NCI-H2107 treated with DMSO at 0.1 percent for 48 hours (cell line): ENCODE measurements at regions not wholly inside any gene's neighbourhood (a gene's known extent, or its start where the extent isn't known, plus 50 kb on each side); places are given as distances from the start of the nearest gene placed in this dataset.

Experiments used
- DNase-seq: peaks from one replicate; lab custom pipeline; 2025; ENCODE audit not compliant: unreplicated experiment; lab: John Stamatoyannopoulos, UW

- no peak for DNase-seq
Measured at GRCh38 chr1:239538239-239538988, 152.0 kb downstream of the CHRM3 start.

- DNase-seq: no peak
Measured at GRCh38 chr1:239539051-239539450, 152.7 kb downstream of the CHRM3 start.

GRCh38 chr1:239539812-239540211, 153.4 kb downstream of the CHRM3 start:
- DNase-seq: no peak

- DNase-seq: no peak
Measured at GRCh38 chr1:239543873-239544272, 157.5 kb downstream of the CHRM3 start.

GRCh38 chr1:239545466-239545865, 159.1 kb downstream of the CHRM3 start:
- no peak for DNase-seq

GRCh38 chr1:239547987-239548386, 161.6 kb downstream of the CHRM3 start:
- no peak for DNase-seq

GRCh38 chr1:239550178-239550577, 163.8 kb downstream of the CHRM3 start:
- DNase-seq: no peak

- DNase-seq: no peak
Measured at GRCh38 chr1:239555350-239555749, 169.0 kb downstream of the CHRM3 start.

- DNase-seq: no peak
Measured at GRCh38 chr1:239558559-239558958, 172.2 kb downstream of the CHRM3 start.

GRCh38 chr1:239558991-239559390, 172.6 kb downstream of the CHRM3 start:
- no peak for DNase-seq

- DNase-seq: no peak
Measured at GRCh38 chr1:239560921-239561320, 174.6 kb downstream of the CHRM3 start.

GRCh38 chr1:239562095-239562494, 175.7 kb downstream of the CHRM3 start:
- DNase-seq: no peak

GRCh38 chr1:239563681-239564080, 177.3 kb downstream of the CHRM3 start:
- no peak for DNase-seq

GRCh38 chr1:239566074-239566473, 179.7 kb downstream of the CHRM3 start:
- DNase-seq: no peak

- DNase-seq: no peak
Measured at GRCh38 chr1:239570878-239571277, 184.5 kb downstream of the CHRM3 start.

GRCh38 chr1:239572183-239572582, 185.8 kb downstream of the CHRM3 start:
- DNase-seq: no peak

- DNase-seq: no peak
Measured at GRCh38 chr1:239574112-239574511, 187.7 kb downstream of the CHRM3 start.

- DNase-seq: no peak
Measured at GRCh38 chr1:239575113-239575512, 188.7 kb downstream of the CHRM3 start.

- DNase-seq: no peak
Measured at GRCh38 chr1:239583536-239583935, 197.2 kb downstream of the CHRM3 start.

GRCh38 chr1:239586128-239586527, 199.8 kb downstream of the CHRM3 start:
- no peak for DNase-seq

GRCh38 chr1:239587066-239587465, 200.7 kb downstream of the CHRM3 start:
- no peak for DNase-seq

- no peak for DNase-seq
Measured at GRCh38 chr1:239587574-239588369, 201.4 kb downstream of the CHRM3 start.
